IMR-90 (cell line): ENCODE measurements at regions not wholly inside any gene's neighbourhood (a gene's known extent, or its start where the extent isn't known, plus 50 kb on each side); places are given as distances from the start of the nearest gene placed in this dataset.

Source experiments
- ATAC-seq: fragments of 200-7000 bp; cut with Tn5 transposase; 2 replicates; pipeline ENCODE4 v1.9.1; 2020; ENCODE audit warnings: low read depth, mild to moderate bottlenecking, moderate library complexity
- BruUV-seq: library from RNA; stranded (reverse); fragments of 400-500 nt; replicated peaks from 2 replicates; lab custom pipeline; 2021; lab: Mats Ljungman, UMichigan
- CTCF ChIA-PET: fragments of 300-600 bp; formaldehyde crosslinking; extraction: SDS; loops from one replicate; lab custom pipeline; 2021; ENCODE audit warnings: antibody characterized with exemption; lab: Yijun Ruan, JAX
- POLR2A ChIA-PET: fragments of 300-600 bp; sonication (Branson Sonifier 250); formaldehyde crosslinking; loops from one replicate; lab custom pipeline; 2022; ENCODE audit warnings: antibody characterized with exemption; ENCODE audit not compliant: unreplicated experiment; lab: Charles Lee
- DNase-seq: peaks from one replicate; pipeline ENCODE4 v3.0.0; 2013
- H2AFZ ChIP-seq: replicated peaks from 2 replicates; pipeline ENCODE3; 2013; ENCODE audit warnings: low read length, mild to moderate bottlenecking; ENCODE audit not compliant: poor library complexity
- H2AK5ac ChIP-seq: 2 replicates; pipeline ENCODE4 v1.6.1; 2013; ENCODE audit warnings: low read depth, low read length, inconsistent platforms
- H2AK9ac ChIP-seq: replicated peaks from 2 replicates; pipeline ENCODE3; 2013; ENCODE audit warnings: mild to moderate bottlenecking, low read depth, low read length, moderate library complexity; ENCODE audit not compliant: poor library complexity
- H2BK120ac ChIP-seq: 2 replicates; pipeline ENCODE4 v1.6.1; 2013; ENCODE audit warnings: low read depth, low read length, inconsistent platforms
- H2BK15ac ChIP-seq: 3 replicates; pipeline ENCODE4 v1.6.1; 2013; ENCODE audit warnings: low read depth, low read length, inconsistent platforms
- H2BK20ac ChIP-seq: 2 replicates; pipeline ENCODE4 v1.6.1; 2013; ENCODE audit warnings: low read depth, mild to moderate bottlenecking, inconsistent platforms, low read length, moderate library complexity
- H2BK5ac ChIP-seq: 2 replicates; pipeline ENCODE4 v1.6.1; 2013; ENCODE audit warnings: mild to moderate bottlenecking, low read depth, low read length, inconsistent platforms; ENCODE audit not compliant: poor library complexity, severe bottlenecking
- H3K14ac ChIP-seq: replicated peaks from 2 replicates; pipeline ENCODE4 v1.6.1; 2013; ENCODE audit warnings: low read depth, low read length, inconsistent platforms
- H3K18ac ChIP-seq: 2 replicates; pipeline ENCODE4 v1.6.1; 2013; ENCODE audit warnings: low read depth, low read length, control low read depth
- H3K23ac ChIP-seq: 2 replicates; pipeline ENCODE4 v1.6.1; 2013; ENCODE audit warnings: low read depth, low read length, inconsistent platforms
- H3K27ac ChIP-seq: 2 replicates; pipeline ENCODE4 v1.5.1; 2013; ENCODE audit warnings: mild to moderate bottlenecking, control low read depth, low read length; ENCODE audit not compliant: insufficient read depth
- H3K27me3 ChIP-seq: 2 replicates; pipeline ENCODE4 v1.6.1; 2013; ENCODE audit warnings: low read length; ENCODE audit not compliant: control insufficient read depth, insufficient read depth
- H3K36me3 ChIP-seq: 2 replicates; pipeline ENCODE4 v1.6.1; 2013; ENCODE audit warnings: low read length, mixed read lengths; ENCODE audit not compliant: control insufficient read depth, insufficient read depth
- H3K4ac ChIP-seq: 2 replicates; pipeline ENCODE4 v1.6.1; 2013; ENCODE audit warnings: low read depth, low read length, inconsistent platforms
- H3K4me1 ChIP-seq: 2 replicates; pipeline ENCODE4 v1.6.1; 2013; ENCODE audit warnings: low read length, mixed read lengths; ENCODE audit not compliant: control insufficient read depth, insufficient read depth
- H3K4me2 ChIP-seq: 2 replicates; pipeline ENCODE4 v1.6.1; 2013; ENCODE audit warnings: low read depth, mild to moderate bottlenecking, control low read depth, low read length, moderate library complexity
- H3K4me3 ChIP-seq: 2 replicates; pipeline ENCODE4 v1.5.1; 2013; ENCODE audit warnings: low read depth, mild to moderate bottlenecking, control low read depth, low read length, moderate library complexity; ENCODE audit not compliant: insufficient read depth
- H3K56ac ChIP-seq: 2 replicates; pipeline ENCODE4 v1.6.1; 2013; ENCODE audit warnings: low read length, inconsistent platforms; ENCODE audit not compliant: insufficient read depth; ENCODE audit errors: extremely low read depth
- H3K79me1 ChIP-seq, 2 experiments: 2 replicates each; pipeline ENCODE4 v1.6.1; 2013; ENCODE audit warnings: low read length in 2 of 2, inconsistent platforms in 1 of 2, low read depth in 1 of 2
- H3K9ac ChIP-seq: 2 replicates; pipeline ENCODE4 v1.6.1; 2013; ENCODE audit warnings: low read depth, low read length, control low read depth
- H3K9me1 ChIP-seq: 2 replicates; pipeline ENCODE4 v1.6.1; 2013; ENCODE audit warnings: low read length, inconsistent platforms; ENCODE audit not compliant: insufficient read depth
- H3K9me3 ChIP-seq: 2 replicates; pipeline ENCODE4 v1.6.1; 2013; ENCODE audit warnings: low read length; ENCODE audit not compliant: control insufficient read depth, insufficient read depth
- H4K20me1 ChIP-seq: 2 replicates; pipeline ENCODE4 v1.6.1; 2013; ENCODE audit warnings: low read length, inconsistent platforms; ENCODE audit not compliant: insufficient read depth
- H4K5ac ChIP-seq: 2 replicates; pipeline ENCODE4 v1.6.1; 2013; ENCODE audit warnings: mild to moderate bottlenecking, low read depth, low read length, control low read depth
- H4K8ac ChIP-seq, 2 experiments: 2 replicates each; pipeline ENCODE4 v1.6.1; 2013; ENCODE audit warnings: low read depth in 2 of 2, low read length in 2 of 2, control low read depth in 1 of 2, inconsistent platforms in 1 of 2
- H4K91ac ChIP-seq: 2 replicates; pipeline ENCODE4 v1.6.1; 2013; ENCODE audit warnings: low read depth, low read length, inconsistent platforms; ENCODE audit not compliant: insufficient read depth
- CHD1 ChIP-seq: IDR thresholded peaks from 2 replicates; pipeline ENCODE4 v1.6.1; 2012; ENCODE audit warnings: low read depth, low read length, improper control_type of control experiment
- FOS ChIP-seq: fragments of 150-350 bp; IDR thresholded peaks from 2 replicates; pipeline ENCODE4 v1.6.1; 2016; ENCODE audit warnings: low read depth, low read length
- MAZ ChIP-seq: IDR thresholded peaks from 2 replicates; pipeline ENCODE4 v1.6.1; 2012; ENCODE audit warnings: low read depth, mild to moderate bottlenecking, low read length, improper control_type of control experiment, moderate library complexity, borderline replicate concordance
- MXI1 ChIP-seq: IDR thresholded peaks from 2 replicates; pipeline ENCODE4 v1.6.1; 2012; ENCODE audit warnings: low read depth, mild to moderate bottlenecking, low read length, moderate library complexity, borderline replicate concordance
- NFE2L2 ChIP-seq: fragments of 150-350 bp; IDR thresholded peaks from 2 replicates; pipeline ENCODE4 v1.6.1; 2016; ENCODE audit warnings: low read depth, mild to moderate bottlenecking, low read length
- RFX5 ChIP-seq: IDR thresholded peaks from 2 replicates; pipeline ENCODE4 v1.8.0; 2012; ENCODE audit warnings: low read depth, mild to moderate bottlenecking, low read length, moderate library complexity
- WGBS, 2 experiments: methylation state at CpG; one replicate each; pipeline versions ENCODE4 v1.1.5 to v1.1.7; 2013; ENCODE audit warnings: missing lambda C conversion rate in 2 of 2; ENCODE audit not compliant: insufficient read length in 1 of 2; ENCODE audit errors: extremely low coverage in 2 of 2; 5-methylcytosine and 5-hydroxymethylcytosine counted together
- dilution Hi-C: fragments of 300-500 bp; cut with HindIII; formaldehyde crosslinking; loops from one replicate; pipeline ENCODE4 v1.14.3; 2018; ENCODE audit warnings: low sequenced_read_pairs; ENCODE audit not compliant: unreplicated experiment
- in situ Hi-C: fragments of 300-500 bp; cut with MboI; formaldehyde crosslinking; loops from 3 replicates; pipeline ENCODE4 v1.14.3; 2019; ENCODE audit warnings: low sequenced_read_pairs, inconsistent platforms, mixed read lengths
- intact Hi-C: fragments of 100-400 bp; cut with micrococcal nuclease; formaldehyde crosslinking; loops from 2 replicates; pipeline ENCODE4 v1.10.0; 2022
- TF ChIP-seq, protein P1 (sequence below): fragments of 150-350 bp; IDR thresholded peaks from 2 replicates; pipeline ENCODE4 v1.6.1; 2017; ENCODE audit warnings: mild to moderate bottlenecking, antibody characterized with exemption, low read length, low read depth
- TF ChIP-seq, protein P2 (sequence below): fragments of 150-350 bp; IDR thresholded peaks from 2 replicates; pipeline ENCODE4 v1.6.1; 2016; ENCODE audit warnings: low read depth, mild to moderate bottlenecking, low read length, moderate library complexity, borderline replicate concordance

DNA sequence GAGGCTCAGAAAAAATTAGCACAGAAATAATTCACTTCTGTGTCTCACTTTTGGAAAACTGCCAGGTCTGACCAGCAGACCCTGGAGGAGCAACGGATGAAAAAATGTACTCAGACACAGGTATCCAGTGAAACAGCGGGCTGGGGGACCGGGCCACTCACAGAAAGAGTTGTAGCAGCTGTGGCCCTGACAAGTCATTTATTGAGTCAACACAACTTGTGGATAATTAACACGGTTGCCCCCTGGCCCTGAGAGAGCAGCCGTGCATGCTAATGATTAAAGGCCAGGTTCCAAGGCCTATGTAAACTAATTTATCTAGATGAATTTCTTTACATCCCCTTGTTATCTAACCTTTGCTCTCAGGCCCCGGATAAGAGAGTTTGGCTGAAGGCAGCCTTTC is 131.3 kb downstream of the AASDHPPT start:
- Histone ChIP-seq H3K27me3 (no peaks in the 10 kb centered on the region; the same call in 1 of the 2 replicates), H3K4ac (no peak overlapping the region), H2BK15ac (no peak overlapping the region), H3K27ac (no peak overlapping the region), H3K14ac (no peak overlapping the region), H3K4me2 (no peak overlapping the region), H2AFZ (no peak overlapping the region), H2AK9ac (no peak overlapping the region), H3K56ac (no peak overlapping the region), H3K9ac (no peak overlapping the region), H4K20me1 (no peaks in the 10 kb centered on the region), H3K9me3 (no peaks in the 10 kb centered on the region), H3K18ac (no peak overlapping the region), H4K91ac (no peak overlapping the region), H4K5ac (no peak overlapping the region), H3K36me3 (no peaks in the 10 kb centered on the region), H2BK120ac (no peak overlapping the region), H3K4me1 (no peaks in the 10 kb centered on the region), H3K4me3 (no peak overlapping the region), H3K9me1 (no peaks in the 10 kb centered on the region), H3K79me1 (no peaks in the 10 kb centered on the region), H3K23ac (no peak overlapping the region), H2BK20ac (no peak overlapping the region), H2BK5ac (no peak overlapping the region), H4K8ac (no peak overlapping the region), H2AK5ac (no peak overlapping the region)
- DNase-seq (no peak), ATAC-seq (no peak)
- intact Hi-C loops (no loop called here), dilution Hi-C loops (no loop called here), in situ Hi-C loops (no loop called here)
- POLR2A ChIA-PET, result no interaction called here
- BruUV-seq, result no TSS peak
- TF ChIP-seq FOS, result no peak
- TF ChIP-seq NFE2L2, result no peak
- no peak for TF ChIP-seq MXI1
- TF ChIP-seq, protein P1, sequence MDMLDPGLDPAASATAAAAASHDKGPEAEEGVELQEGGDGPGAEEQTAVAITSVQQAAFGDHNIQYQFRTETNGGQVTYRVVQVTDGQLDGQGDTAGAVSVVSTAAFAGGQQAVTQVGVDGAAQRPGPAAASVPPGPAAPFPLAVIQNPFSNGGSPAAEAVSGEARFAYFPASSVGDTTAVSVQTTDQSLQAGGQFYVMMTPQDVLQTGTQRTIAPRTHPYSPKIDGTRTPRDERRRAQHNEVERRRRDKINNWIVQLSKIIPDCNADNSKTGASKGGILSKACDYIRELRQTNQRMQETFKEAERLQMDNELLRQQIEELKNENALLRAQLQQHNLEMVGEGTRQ, result no peak
- TF ChIP-seq, protein P2, sequence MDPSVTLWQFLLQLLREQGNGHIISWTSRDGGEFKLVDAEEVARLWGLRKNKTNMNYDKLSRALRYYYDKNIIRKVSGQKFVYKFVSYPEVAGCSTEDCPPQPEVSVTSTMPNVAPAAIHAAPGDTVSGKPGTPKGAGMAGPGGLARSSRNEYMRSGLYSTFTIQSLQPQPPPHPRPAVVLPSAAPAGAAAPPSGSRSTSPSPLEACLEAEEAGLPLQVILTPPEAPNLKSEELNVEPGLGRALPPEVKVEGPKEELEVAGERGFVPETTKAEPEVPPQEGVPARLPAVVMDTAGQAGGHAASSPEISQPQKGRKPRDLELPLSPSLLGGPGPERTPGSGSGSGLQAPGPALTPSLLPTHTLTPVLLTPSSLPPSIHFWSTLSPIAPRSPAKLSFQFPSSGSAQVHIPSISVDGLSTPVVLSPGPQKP, result no peak
- no peak for TF ChIP-seq CHD1
- no peak for TF ChIP-seq MAZ
- TF ChIP-seq RFX5, result no peak
- CTCF ChIA-PET, result no interaction called here
- 0% methylated on average over 2 of the region's 6 CpGs; no CpG with 5 or more reads in 1 of the 2 experiments for WGBS, 2 experiments
